HG03378 (cell line): ENCODE measurements at regions not wholly inside any gene's neighbourhood (a gene's known extent, or its start where the extent isn't known, plus 50 kb on each side); places are given as distances from the start of the nearest gene placed in this dataset.

ENCODE experiments used
- ATAC-seq: cut with Tn5 transposase; IDR thresholded peaks from one replicate; pipeline ENCODE4 v1.9.1; 2021; ENCODE audit warnings: mild to moderate bottlenecking, moderate library complexity; ENCODE audit not compliant: unreplicated experiment

DNA sequence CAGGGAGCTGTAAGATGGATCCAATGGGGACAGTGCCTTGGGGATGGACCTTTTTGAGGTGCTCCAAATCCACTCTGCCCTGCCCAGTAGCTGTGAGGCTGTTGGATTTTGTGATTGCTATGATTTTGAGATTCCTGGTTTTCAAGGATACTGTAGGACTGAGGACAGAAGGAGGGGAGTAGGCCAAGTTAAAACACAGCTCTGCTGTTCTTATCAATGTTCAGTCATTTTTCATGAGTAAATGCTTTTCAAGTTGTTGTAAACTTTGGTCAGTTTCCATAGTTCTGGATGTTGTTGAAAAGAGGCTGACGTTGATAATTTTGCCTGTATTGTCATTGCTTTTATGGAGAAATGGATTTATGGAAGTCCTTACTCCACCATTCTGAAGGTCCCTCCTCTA, 361.2 kb downstream of the ZNF516 start:
- ATAC-seq, result no peak

- no peak for ATAC-seq
Measured at GRCh38 chr18:76131738-76132137, 363.3 kb downstream of the ZNF516 start.

DNA sequence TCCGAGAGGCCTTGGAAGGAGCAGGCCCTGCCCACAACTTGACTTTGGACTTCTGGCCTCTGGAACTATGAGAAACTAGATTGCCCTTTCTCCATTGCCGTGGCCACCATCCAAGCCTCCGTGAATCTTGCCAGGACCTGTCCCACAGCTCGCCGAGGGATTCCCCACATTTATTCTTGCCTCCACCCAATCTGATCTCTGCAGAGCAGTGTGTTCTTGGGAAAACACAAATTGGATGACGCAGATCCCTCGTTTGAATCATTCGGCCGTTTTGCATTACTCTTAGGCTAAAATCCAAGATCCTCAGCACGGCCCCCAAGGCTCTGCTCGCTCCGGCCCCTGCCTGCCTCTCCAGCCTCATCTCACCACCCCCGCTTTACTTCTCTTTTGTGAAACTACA, 364.2 kb downstream of the ZNF516 start:
- no peak for ATAC-seq

DNA sequence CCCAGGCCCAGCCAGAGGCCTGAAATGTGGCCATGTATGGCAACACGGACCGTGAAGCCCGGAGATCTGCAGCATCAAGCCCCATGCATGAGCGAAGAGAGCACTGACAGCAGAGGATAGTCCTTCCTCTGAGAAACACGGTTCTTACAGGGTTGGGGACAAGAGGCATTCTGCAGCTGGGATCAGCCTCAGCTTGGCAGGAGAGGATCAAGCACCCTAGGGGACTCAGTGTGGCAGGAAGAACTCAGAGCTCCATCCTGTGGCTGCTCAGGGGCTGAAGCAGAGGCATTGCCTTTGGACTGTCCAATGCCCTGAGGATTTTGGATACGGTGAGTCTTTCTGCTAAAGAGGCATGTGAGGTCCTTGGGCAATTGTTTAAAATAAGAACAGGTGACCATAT, 368.7 kb downstream of the ZNF516 start:
- no peak for ATAC-seq

DNA sequence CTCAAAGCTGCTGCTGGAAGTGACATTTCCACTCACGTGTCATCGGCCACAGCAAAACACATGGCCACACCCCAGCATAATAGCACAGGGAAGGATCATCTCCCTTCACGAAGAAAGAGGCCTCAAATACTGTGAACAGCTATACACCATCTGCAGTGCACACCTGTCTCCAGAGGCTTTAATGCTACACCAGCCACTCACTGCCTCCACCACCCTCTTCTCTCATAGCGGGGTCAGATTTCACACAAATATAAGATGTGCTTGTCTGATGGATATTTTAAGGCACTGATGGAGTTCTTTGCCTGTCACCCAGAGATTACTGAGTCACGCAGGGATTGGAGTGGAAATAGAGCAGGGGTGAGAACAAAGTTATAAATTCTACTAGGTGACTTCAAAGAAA, 374.0 kb downstream of the ZNF516 start:
- ATAC-seq, result no peak

DNA sequence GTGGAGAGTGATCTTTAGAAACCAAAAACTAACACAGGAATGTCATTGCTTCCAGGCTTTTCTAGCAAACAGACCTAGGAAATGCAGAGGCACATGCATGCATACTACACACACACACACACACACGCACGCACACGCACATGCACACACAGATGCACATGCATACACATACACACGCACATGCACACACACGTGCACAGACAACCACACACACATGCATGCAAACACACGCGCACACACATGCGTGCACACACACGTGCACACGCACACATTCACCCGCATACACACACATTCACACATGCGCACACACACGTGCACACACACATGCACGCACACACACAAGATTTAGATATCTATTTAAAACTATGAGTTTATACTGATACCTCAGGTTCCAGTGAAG, 379.5 kb downstream of the ZNF516 start:
- no peak for ATAC-seq

- no peak for ATAC-seq
Measured at GRCh38 chr18:76113101-76113500, 381.9 kb downstream of the ZNF516 start.

DNA sequence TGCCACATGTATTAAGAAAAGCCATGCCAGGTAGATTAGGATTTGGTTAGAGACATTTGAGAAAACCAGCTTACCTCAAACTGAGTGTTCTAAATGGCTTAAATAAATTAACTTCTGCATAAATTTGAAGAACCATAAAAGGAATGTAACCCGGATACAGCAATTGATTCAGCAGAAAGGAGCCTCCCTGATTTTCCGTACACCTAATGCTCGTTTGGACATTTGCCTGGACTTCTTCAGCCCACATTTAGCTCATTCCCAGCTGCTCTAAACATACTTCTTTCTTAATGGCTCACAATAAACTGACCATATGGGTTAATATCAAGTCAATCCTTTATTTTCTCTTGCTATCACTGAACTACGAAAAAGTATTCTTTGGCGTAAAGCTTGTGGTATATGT, 392.4 kb downstream of the ZNF516 start:
- no peak for ATAC-seq

- no peak for ATAC-seq
Measured at GRCh38 chr18:76102156-76102555, 392.9 kb downstream of the ZNF516 start.

DNA sequence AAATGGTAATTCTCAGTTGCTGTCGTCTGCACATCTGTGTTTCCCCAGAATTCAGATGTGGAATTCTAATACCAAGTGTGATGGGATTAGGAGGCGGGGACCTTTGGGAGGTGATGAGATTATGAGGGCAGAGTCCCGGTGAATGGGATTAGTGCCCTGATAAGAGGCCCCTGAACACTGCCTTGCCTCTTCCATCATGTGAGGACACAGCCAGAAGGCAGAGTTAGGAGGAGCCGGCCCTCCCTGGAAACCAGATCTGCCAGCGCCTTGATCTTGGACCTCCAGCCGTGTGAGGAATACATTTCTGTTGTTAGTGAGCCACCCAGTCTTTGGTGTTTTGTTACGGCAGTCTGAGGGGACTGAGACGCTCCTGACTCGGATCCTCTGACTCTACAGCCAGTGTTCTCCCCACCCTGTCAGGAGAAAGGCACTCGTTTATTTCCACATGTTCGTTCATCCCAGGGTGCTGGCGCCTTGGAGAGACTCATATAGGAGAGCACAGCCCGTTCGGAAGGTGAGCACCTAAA, 395.0 kb downstream of the ZNF516 start:
- no peak for ATAC-seq

GRCh38 chr18:76098674-76099411, 396.2 kb downstream of the ZNF516 start:
- no peak for ATAC-seq

DNA sequence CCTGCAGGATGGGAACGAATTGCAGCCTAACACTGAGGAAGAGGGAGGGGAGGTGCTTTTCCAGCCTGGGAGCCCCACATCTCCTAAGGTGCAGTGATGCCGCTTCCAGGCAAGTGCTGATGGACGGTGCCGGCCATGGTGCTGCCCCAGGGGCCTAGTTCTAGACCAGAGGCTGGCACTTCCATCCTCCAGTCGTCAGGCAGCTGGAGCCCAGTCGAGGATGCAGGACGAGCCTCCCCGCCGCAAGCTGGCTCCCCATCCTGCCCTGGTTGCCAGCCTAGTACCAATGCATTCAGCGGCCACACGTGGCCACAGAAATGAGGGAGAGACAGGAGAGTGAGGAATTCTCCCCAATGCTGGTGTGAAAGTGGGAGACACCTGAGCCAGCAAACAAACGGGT, 413.5 kb downstream of the ZNF516 start:
- no peak for ATAC-seq

DNA sequence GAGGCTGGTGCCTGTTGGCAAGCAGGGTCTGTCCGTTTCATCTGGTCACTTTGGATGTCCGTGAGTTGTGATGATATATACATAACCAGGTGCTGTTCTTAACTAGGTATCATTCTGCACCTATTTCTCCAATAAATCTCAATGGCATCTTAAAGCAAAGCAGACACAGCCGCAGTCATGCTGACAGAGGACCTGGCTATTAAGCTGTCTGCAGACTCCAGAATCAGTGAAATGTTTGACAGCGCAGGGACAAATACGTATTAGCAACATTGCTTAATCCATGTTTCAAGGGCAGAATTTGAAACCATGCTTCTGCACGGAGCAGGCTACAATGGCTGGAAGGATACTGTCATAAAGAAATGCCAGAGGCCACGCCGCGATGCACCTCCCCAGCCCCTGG, 414.6 kb downstream of the ZNF516 start:
- ATAC-seq, result no peak

DNA sequence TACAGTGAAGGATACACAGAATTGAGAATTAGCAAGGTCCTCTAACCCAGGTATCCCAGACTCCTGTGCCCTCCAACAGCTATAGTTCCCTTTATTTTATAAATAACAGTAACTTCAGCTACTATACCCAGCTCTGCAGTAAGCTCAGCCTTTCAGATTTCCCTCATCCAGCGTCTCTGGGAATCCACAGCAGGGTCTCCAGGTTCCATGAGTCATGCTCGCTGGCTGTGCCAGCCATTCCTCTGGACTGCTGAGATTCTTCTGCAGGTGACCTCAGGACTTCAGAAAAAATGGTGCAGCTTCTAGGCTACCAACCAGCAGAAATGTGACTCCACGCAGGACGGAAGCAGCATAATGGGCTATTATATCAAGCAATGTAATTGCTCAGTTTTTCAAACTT, 419.3 kb downstream of the ZNF516 start:
- ATAC-seq, result no peak

GRCh38 chr18:76064998-76065397, 430.0 kb downstream of the ZNF516 start:
- ATAC-seq, result no peak

DNA sequence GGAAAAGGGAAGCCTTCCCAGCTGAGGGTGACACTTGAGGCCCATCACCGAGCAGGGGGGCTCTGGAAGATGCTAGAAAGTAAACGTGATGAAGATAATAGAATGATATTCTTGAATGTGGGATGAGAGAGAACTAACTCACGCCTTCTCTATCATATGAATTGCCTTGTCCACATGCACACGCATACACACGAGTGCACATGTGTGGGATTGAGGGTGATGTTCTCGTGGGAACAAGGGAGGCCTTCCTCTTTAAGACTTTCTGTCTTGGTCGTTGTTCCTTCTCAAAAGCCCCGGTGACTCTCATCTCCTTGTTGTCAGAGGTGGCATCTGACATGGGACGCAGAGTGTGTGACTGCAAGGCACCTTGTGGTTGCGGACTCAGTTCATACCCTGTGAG, 436.9 kb downstream of the ZNF516 start:
- ATAC-seq, result no peak

- ATAC-seq, result no peak
Measured at GRCh38 chr18:76057386-76057785, 437.7 kb downstream of the ZNF516 start.

DNA sequence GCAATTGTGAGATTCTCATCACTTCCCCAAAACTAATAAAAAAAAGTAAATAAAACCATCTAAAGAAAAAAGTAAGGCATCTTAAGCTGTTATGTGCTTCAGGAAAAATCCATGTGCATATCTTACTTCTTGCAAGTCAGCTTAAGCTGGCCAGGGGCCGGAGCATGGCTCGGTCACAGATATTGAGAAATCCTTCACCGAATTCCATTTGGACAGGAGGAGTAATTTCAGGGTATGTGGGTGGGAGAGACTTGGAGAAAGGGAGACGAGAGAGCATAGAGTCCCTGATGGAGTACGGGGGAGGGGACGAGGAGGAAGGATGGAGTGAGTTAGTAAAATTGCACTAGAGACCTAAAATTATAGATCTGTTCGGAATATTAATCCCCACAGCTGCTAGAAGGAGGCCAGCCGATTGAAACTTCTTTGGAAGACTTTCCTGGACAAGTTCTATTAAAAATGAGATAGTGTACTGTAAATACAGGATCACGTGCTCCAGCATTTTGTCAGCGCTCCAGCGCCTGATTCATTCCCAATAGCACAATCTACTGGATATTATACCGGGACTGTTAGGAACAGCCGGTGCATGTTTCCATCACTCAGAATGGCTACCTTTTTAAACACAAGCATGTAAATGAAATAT, 438.5 kb downstream of the ZNF516 start:
- no peak for ATAC-seq

DNA sequence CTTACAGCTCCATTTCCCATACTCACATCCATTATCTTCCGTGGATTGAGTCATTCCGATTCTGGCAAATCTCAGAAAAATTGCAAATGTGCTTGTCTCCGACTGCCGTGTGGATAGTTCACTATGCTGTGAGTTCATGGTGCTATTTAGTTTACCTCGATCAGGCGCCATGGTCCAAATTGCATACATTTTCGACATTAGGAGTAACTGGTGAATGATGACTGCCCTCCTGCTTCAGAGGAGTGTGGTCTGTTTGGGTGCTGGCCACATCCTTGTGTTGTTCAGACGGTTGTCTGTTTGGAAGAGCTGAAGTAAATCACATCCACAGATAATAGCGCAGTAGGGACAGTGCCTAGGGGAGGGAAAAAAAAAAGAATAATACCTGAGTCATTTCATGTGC, 439.5 kb downstream of the ZNF516 start:
- ATAC-seq, result no peak

- ATAC-seq, result no peak
Measured at GRCh38 chr18:76055025-76055424, 440.0 kb downstream of the ZNF516 start.

GRCh38 chr18:76054156-76054555, 440.9 kb downstream of the ZNF516 start:
- ATAC-seq, result no peak

DNA sequence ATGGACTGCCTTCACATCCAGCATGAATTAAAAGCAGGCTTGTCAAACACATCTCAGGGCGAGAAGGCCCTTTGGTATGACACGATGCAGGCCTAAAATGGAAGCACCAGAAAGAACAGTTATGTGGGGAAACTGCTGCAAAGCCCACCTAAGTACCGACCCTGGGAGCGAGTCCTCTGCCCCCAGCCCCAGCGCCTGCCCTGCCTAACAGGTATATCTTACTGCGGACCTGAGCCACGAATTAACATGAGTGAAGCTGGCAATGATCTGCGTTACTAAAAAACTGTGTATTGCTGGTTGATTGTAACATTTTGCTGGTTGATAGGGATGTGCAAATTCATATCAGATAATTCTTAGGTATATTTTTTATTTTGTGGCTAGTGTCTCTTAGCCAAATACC, 441.5 kb downstream of the ZNF516 start:
- ATAC-seq, result no peak

DNA sequence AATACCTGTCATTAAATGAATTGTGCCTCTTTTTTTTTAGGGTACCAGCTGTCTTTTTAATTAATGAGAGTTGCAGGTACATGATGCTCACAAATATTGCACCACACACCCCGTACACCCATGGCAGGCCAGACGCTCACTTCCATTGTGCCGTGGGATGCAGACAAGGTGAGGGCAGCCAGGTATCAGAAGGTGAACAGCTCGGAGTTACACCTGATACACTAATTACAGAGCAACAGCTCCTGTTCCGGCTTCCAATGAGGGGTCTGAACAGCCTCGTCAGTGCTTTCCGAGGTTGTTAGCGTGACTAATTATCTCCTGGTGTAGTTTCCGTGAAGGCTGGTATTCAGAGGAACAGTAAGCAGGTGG, 442.8 kb downstream of the ZNF516 start:
- no peak for ATAC-seq
